Progenitor cell of endocrine pancreas (in vitro differentiated cells): ENCODE measurements at regions not wholly inside any gene's neighbourhood (a gene's known extent, or its start where the extent isn't known, plus 50 kb on each side); places are given as distances from the start of the nearest gene placed in this dataset.
A peak's percentile ranks its signal among the peaks of the same experiment; 100 is the strongest.

ENCODE experiments used
- DNase-seq: peaks from one replicate; pipeline ENCODE4 v3.0.0; 2021; ENCODE audit warnings: low spot score; ENCODE audit not compliant: unreplicated experiment
- H3K27ac Mint-ChIP-seq: 2 replicates; pipeline ENCODE4 v1.8.0; 2021; ENCODE audit warnings: mild to moderate bottlenecking, moderate library complexity, mixed read lengths
- H3K27me3 Mint-ChIP-seq: 2 replicates; pipeline ENCODE4 v1.8.0; 2021; ENCODE audit warnings: mixed read lengths
- H3K36me3 Mint-ChIP-seq: 2 replicates; pipeline ENCODE4 v1.8.0; 2022; ENCODE audit warnings: mixed read lengths; ENCODE audit not compliant: insufficient read depth
- H3K4me1 Mint-ChIP-seq: 2 replicates; pipeline ENCODE4 v1.8.0; 2021; ENCODE audit warnings: low read depth, mixed read lengths
- H3K4me3 Mint-ChIP-seq: 2 replicates; pipeline ENCODE4 v1.8.0; 2021; ENCODE audit warnings: low read depth, mild to moderate bottlenecking, moderate library complexity, mixed read lengths
- H3K9me3 Mint-ChIP-seq: 2 replicates; pipeline ENCODE4 v1.8.0; 2021; ENCODE audit warnings: low read depth, mixed read lengths
- TF ChIP-seq, protein P1 (sequence below): fragments of 200-600 bp; sonication (generic); IDR thresholded peaks from one replicate; pipeline ENCODE4 v1.5.0; 2021; ENCODE audit warnings: antibody characterized with exemption, mild to moderate bottlenecking; ENCODE audit not compliant: unreplicated experiment

DNA sequence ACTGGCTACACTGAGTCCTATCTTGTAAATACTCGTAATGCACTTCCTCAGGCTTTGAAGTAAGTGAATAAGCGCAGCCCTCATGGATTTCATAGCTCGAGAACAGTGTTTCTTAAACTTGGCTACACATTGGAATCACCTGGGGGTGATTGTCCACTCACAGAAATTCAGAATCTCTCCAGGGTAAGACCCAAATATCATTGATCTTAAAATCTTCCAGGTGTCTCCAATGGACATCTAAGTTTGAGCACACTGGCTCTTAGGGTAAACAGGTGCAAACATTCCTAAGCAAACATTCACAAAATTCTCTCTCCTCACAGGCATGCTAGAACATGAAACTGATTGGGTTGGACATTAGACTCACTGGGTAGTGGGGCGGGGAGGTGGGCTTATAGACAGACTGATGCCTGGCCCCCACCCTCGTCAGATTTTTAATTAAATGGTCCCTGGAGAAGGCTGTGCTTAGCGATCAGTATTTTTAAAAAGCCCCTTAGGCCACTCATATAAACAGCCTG lies 279.7 kb upstream of the TBL1XR1 start:
- Mint-ChIP-seq H3K27ac (no peak overlapping the region), H3K36me3 (no peaks in the 10 kb centered on the region), H3K27me3 (no peaks in the 10 kb centered on the region), H3K4me1 (peaks cover 28% of the 10 kb centered on the region), H3K4me3 (no peak overlapping the region), H3K9me3 (peaks cover 2% of the 10 kb centered on the region)
- TF ChIP-seq, protein P1, sequence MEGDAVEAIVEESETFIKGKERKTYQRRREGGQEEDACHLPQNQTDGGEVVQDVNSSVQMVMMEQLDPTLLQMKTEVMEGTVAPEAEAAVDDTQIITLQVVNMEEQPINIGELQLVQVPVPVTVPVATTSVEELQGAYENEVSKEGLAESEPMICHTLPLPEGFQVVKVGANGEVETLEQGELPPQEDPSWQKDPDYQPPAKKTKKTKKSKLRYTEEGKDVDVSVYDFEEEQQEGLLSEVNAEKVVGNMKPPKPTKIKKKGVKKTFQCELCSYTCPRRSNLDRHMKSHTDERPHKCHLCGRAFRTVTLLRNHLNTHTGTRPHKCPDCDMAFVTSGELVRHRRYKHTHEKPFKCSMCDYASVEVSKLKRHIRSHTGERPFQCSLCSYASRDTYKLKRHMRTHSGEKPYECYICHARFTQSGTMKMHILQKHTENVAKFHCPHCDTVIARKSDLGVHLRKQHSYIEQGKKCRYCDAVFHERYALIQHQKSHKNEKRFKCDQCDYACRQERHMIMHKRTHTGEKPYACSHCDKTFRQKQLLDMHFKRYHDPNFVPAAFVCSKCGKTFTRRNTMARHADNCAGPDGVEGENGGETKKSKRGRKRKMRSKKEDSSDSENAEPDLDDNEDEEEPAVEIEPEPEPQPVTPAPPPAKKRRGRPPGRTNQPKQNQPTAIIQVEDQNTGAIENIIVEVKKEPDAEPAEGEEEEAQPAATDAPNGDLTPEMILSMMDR, result no peak
- no peak for DNase-seq

DNA sequence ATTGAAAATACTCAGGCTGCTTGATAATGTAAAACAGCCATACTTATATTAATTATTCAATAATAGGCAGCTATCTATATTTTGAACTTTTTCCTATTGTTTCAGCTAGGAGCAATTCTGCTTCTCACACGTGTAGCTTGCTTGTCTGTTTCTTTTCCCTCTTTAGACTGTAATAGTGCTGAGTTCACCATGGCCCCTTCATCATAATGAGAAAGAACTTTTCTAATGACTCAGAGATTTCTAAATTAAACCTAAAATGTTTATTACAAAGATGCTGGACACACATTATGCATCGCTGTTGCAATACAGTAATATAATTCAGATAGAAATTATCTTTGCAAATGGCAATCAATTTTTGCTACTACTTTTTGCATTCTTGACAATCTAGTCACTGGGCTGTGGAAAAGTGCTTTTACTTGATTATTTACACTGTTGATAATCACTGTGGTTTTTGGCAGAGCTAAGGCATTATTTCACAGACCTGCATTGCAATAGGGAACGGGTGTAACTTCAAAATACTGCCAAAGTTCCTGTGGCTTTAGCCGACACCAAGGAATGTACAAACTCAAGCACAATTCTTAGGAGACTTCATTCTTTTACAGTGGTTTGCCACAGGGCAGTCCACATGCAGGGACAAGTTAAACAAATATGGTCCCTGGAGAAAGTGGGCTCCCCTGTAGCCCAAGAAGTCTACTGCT lies 281.0 kb upstream of the TBL1XR1 start:
- TF ChIP-seq, protein P1, result no peak
- H3K27ac Mint-ChIP-seq, result peak overlapping the region; percentile 40
- no peak overlapping the region for H3K4me3 Mint-ChIP-seq
- peaks cover 2% of the 10 kb centered on the region for H3K9me3 Mint-ChIP-seq
- H3K4me1 Mint-ChIP-seq, result peaks cover 30% of the 10 kb centered on the region
- no peaks in the 10 kb centered on the region for H3K27me3 Mint-ChIP-seq
- no peaks in the 10 kb centered on the region for H3K36me3 Mint-ChIP-seq
- no peak for DNase-seq

DNA sequence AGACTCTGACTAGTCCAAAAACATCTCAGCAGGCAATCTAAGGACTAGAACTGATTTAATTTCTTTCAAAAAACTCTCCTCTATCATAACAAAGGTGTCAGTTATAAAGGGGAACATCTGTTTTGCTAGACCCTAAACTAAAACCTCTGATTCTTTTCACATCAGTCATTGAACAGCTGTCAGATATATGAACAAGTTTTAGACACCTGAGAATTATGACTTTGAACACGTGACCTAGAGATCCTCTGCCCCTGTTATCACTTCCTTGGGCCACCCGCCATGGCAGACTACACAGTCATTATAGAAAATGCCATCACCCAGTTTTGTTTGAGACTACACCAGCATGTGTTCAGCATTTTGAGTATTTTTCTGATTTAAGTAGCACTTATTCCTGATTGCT lies 282.3 kb upstream of the TBL1XR1 start:
- no peak for DNase-seq
- Mint-ChIP-seq H3K36me3 (no peaks in the 10 kb centered on the region), H3K27me3 (no peaks in the 10 kb centered on the region), H3K27ac (no peak overlapping the region), H3K9me3 (peaks cover 2% of the 10 kb centered on the region), H3K4me3 (no peak overlapping the region), H3K4me1 (peaks cover 34% of the 10 kb centered on the region)
- TF ChIP-seq, protein P1, result no peak

DNA sequence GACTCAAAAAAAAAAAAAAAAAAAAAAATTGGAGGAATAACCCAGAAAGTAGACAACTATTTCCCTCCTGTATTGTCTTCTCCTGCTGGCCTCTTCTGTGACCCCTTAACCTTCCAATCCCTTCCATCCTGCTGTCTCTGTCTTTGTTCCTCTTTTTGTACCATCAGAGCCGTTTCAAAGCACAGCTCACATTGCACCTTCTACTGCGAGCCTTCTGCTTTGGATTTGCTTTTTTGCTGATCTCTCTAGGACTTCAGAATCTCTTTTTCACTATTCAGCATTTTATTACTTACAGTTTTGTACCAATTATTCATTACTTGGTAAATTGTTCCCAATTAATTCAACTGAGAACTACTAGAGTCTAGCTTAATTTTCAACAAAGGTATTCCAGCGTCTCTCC lies 284.0 kb upstream of the TBL1XR1 start:
- H3K27me3 Mint-ChIP-seq, result no peaks in the 10 kb centered on the region
- H3K4me1 Mint-ChIP-seq, result peaks cover 30% of the 10 kb centered on the region
- no peak overlapping the region for H3K27ac Mint-ChIP-seq
- DNase-seq, result no peak
- TF ChIP-seq, protein P1, result no peak
- H3K4me3 Mint-ChIP-seq, result no peak overlapping the region
- H3K9me3 Mint-ChIP-seq, result peaks cover 8% of the 10 kb centered on the region
- no peaks in the 10 kb centered on the region for H3K36me3 Mint-ChIP-seq

DNA sequence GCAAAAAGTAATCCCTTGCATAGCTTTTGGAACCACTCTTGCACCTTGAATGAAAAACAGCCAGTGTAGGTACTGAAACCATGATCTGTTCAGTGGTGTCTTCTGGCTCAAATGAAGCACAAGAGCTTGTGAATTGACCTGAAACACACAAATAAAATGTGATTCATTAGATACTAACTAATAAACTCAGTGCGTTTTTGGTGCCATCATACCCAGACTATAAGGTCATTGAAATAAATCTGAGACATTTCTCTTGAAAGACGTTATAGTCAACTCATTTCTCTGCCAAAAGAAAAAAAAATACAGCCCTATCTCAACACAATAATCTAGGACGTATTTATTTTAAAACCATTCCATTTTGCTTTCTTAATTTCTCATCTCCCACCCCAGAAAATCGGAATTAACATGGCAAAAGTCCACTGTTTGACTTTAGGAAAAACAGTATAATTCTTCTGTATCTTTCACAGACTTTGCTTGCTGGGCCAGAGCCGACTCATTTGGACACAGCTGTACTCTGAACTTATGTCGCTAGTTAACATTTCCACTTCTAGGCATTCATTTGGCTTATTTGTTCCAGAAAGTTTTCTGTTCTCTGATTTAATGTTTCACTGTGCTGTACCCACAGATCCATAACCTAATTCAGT lies 284.9 kb upstream of the TBL1XR1 start:
- H3K4me1 Mint-ChIP-seq, result peaks cover 27% of the 10 kb centered on the region
- peaks cover 8% of the 10 kb centered on the region for H3K9me3 Mint-ChIP-seq
- H3K4me3 Mint-ChIP-seq, result no peak overlapping the region
- no peaks in the 10 kb centered on the region for H3K36me3 Mint-ChIP-seq
- no peaks in the 10 kb centered on the region for H3K27me3 Mint-ChIP-seq
- no peak for DNase-seq
- TF ChIP-seq, protein P1, result no peak
- H3K27ac Mint-ChIP-seq, result no peak overlapping the region
